ENCODE measurements at regions not wholly inside any gene's neighbourhood (a gene's known extent, or its start where the extent isn't known, plus 50 kb on each side); places are given as distances from the start of the nearest gene placed in this dataset.

GRCh38 chr11:19659529-19659928 lies 53.1 kb upstream of the NAV2 start:
- TF ChIP-seq CTCF (IDR thresholded peaks at IDR 0.05), result no peak
- TF ChIP-seq POLR2A (IDR thresholded peaks at IDR 0.05), result no peak
